ENCODE measurements at regions not wholly inside any gene's neighbourhood (a gene's known extent, or its start where the extent isn't known, plus 50 kb on each side); places are given as distances from the start of the nearest gene placed in this dataset.

DNA sequence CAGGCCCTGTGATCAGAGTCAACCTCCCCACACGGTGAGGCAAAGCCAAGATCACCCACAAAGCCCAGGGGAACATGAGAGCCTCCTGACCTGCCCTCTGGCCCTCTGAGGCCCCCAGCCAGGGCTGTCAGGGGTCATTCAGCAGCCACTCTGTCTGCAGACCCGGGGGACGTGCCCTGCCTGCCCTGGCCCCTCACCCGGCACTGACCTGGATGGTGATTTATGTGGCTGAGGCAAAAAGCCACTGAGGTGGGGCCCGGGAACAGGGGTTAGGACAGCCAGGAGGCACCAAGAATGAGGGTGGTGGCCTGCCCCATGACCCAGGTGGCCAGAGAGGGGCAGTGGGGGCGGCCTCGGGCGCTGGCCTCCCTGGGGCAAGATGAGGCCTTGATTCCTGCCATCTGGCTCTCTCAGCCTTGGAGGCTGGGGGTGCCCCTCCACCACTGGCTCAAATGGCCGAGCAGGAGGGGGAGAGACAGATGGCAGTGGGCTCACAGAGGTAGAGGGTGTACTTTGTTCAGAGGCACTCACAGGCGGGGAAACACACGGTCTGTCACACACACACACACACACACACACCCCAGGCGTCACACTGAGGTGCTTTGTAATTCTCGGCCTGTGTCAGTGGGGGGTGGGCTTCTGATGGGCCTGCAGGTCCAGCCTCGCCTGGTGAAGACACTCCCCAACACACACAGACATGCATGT lies 174.0 kb upstream of the GSE1 start:
- TF ChIP-seq, protein P1, sequence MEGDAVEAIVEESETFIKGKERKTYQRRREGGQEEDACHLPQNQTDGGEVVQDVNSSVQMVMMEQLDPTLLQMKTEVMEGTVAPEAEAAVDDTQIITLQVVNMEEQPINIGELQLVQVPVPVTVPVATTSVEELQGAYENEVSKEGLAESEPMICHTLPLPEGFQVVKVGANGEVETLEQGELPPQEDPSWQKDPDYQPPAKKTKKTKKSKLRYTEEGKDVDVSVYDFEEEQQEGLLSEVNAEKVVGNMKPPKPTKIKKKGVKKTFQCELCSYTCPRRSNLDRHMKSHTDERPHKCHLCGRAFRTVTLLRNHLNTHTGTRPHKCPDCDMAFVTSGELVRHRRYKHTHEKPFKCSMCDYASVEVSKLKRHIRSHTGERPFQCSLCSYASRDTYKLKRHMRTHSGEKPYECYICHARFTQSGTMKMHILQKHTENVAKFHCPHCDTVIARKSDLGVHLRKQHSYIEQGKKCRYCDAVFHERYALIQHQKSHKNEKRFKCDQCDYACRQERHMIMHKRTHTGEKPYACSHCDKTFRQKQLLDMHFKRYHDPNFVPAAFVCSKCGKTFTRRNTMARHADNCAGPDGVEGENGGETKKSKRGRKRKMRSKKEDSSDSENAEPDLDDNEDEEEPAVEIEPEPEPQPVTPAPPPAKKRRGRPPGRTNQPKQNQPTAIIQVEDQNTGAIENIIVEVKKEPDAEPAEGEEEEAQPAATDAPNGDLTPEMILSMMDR (IDR thresholded peaks at IDR 0.05; ENCODE audit: insufficient read depth, low read length, poor library complexity, severe bottlenecking): no peak
- no peaks in the 10 kb centered on the region for H3K36me3 ChIP-seq (ENCODE audit: control insufficient read depth, insufficient read depth, low read length)
- peaks cover 40% of the 10 kb centered on the region for H3K27me3 ChIP-seq (ENCODE audit: control insufficient read depth, insufficient read depth, low read length)
- no peak for DNase-seq (ENCODE audit: low read depth)
- H3K4me3 ChIP-seq (ENCODE audit: low read depth, low read length): no peak overlapping the region

DNA sequence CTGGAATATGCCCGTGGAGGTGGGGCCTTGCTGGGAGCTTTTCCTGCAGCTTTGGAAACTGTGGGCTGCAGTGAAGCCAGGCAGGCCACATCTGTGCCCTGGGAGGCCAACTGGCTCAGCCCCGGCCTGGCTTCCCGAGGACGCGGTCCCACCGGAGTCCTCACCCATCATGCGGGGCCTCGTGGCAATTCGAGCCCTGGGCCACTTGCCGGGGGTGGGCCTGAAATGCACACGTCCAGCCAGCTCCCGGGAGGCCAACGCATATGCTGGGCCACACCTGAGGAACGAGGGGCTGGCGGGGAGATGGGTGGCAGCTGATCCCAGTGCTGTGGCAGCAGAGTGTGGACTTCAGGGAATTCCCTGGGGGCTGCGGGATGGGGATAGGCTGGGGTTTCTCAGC lies 172.4 kb upstream of the GSE1 start:
- Histone ChIP-seq H3K36me3 (ENCODE audit: control insufficient read depth, insufficient read depth, low read length) (no peaks in the 10 kb centered on the region), H3K27me3 (ENCODE audit: control insufficient read depth, insufficient read depth, low read length) (peaks cover 53% of the 10 kb centered on the region), H3K4me3 (ENCODE audit: low read depth, low read length) (no peak overlapping the region)
- no peak for DNase-seq (ENCODE audit: low read depth)
- TF ChIP-seq, protein P1 (IDR thresholded peaks at IDR 0.05; ENCODE audit: insufficient read depth, low read length, poor library complexity, severe bottlenecking): no peak

DNA sequence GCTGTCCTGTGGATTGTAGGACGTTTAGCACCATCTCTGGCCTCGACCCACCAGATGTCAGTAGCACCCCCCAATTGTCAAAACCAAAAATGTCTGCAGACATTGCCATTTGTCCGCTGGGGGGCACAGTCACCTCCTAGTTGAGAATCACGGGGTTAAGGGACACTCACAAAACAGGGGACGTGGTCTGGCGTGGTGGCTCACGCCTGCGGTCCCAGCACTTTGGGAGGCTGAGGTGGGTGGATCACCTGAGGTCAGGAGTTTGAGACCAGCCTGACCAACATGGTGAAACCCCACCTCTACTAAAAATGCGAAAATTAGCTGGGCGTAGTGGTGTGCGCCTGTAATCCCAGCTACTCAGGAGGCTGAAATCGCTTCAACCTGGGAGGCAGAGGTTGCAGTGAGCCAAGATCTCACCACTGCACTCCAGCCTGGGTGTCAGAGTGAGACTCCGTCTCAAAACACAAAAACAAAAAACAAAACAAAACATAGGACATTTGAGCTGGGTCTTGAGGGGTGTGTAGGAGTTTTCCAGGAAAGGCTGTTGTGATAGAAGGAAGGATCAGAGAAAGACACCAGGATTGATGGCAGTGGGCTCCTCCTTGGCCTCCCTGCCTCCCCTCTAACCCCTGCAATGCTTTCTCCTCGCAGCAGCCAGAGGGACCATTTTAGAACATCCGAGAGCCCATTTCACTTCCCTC lies 171.8 kb upstream of the GSE1 start:
- TF ChIP-seq, protein P1 (IDR thresholded peaks at IDR 0.05; ENCODE audit: insufficient read depth, low read length, poor library complexity, severe bottlenecking): no peak
- H3K36me3 ChIP-seq (ENCODE audit: control insufficient read depth, insufficient read depth, low read length): no peaks in the 10 kb centered on the region
- no peak for DNase-seq (ENCODE audit: low read depth)
- H3K4me3 ChIP-seq (ENCODE audit: low read depth, low read length): no peak overlapping the region
- peaks cover 53% of the 10 kb centered on the region for H3K27me3 ChIP-seq (ENCODE audit: control insufficient read depth, insufficient read depth, low read length)

DNA sequence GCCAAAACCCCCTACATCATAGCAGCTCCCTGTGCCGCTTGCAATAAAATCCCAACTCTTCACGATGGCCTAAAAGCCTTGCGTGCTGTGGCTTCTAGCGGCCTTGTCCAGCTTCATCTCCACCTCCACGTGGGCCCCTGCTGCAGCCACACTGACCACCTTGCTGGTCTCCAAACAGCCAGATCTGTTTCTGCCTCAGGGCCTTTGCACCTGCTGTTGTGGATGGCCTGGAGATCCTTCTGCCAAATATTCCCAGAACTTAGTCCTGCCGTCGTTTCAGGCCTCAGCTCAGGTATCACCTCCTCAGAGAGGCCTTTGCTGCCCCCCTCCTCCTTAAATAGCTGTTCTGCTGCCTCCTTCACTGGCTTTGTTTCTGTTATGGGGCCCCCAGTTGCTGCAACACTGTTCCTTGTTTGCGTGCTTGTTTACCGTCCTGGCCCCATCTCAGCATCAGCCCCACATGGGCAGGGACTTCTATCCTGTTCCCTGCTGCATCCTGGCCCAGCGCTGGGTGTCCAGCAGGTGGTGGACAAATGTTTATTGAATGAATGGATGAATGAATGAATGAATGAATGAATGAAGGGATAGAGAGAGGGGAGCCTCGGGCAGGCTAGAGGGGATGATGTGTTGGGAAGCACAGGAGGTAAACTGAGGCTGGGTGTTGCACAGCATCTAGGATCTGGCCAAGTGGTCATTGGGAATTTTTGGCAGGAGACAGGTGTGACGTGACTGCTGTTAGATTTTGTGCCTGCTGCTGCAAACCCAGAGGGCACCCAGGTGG lies 171.0 kb upstream of the GSE1 start:
- TF ChIP-seq, protein P1 (IDR thresholded peaks at IDR 0.05; ENCODE audit: insufficient read depth, low read length, poor library complexity, severe bottlenecking): no peak
- Histone ChIP-seq H3K27me3 (ENCODE audit: control insufficient read depth, insufficient read depth, low read length) (peaks cover 53% of the 10 kb centered on the region), H3K36me3 (ENCODE audit: control insufficient read depth, insufficient read depth, low read length) (no peaks in the 10 kb centered on the region), H3K4me3 (ENCODE audit: low read depth, low read length) (no peak overlapping the region)
- no peak for DNase-seq (ENCODE audit: low read depth)

DNA sequence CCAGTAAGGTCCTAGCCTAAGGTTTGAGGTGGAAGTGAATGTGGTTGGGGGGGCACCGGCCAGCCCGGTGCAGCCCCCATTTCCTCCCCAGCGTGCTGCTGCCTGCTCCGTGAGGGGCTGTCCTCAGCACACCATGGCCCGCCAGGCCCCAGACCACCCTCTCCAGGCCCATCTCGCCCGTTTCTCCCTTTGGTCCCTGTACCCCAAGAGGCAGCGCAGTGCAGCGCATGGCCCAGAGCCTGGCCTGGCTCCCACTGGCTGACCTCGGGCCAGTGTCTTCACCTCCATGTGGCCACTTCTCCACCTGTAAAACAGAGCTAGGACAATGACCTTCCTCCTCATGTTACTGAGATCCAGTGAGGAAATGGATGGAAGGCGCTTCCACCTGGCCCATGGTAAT lies 170.0 kb upstream of the GSE1 start:
- peaks cover 49% of the 10 kb centered on the region for H3K27me3 ChIP-seq (ENCODE audit: control insufficient read depth, insufficient read depth, low read length)
- TF ChIP-seq, protein P1 (IDR thresholded peaks at IDR 0.05; ENCODE audit: insufficient read depth, low read length, poor library complexity, severe bottlenecking): no peak
- no peaks in the 10 kb centered on the region for H3K36me3 ChIP-seq (ENCODE audit: control insufficient read depth, insufficient read depth, low read length)

More for the DNA sequence above, 170.0 kb upstream of the GSE1 start:
- no peak for DNase-seq (ENCODE audit: low read depth)
- no peak overlapping the region for H3K4me3 ChIP-seq (ENCODE audit: low read depth, low read length)

Data from kidney epithelial cell (primary cell).